ENCODE measurements at regions not wholly inside any gene's neighbourhood (a gene's known extent, or its start where the extent isn't known, plus 50 kb on each side); places are given as distances from the start of the nearest gene placed in this dataset.

DNA sequence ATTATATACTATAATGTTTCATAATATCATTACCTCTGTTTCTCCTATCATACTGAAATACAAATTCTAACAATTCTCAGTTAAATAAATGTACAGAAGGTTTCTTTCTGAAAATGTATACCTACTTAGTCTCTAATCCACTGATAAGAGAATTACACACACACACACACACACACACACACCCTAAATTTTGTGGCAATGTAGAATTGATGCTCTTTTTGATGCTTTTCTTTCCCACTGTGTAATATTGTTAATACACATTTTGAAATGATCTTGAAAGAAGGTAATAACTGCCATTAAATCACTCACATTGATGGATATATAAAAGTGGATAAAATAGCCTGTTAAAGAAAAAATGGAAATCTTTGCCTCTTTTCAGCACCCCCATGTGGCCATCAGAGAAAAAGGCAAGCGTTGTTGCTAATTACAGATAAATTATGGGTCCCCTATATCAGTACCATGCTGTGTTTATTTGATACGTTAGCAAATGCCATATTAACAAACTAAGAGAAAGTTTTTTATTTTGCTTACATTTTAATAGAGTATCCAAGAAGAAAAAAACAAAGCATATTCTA lies 76.6 kb upstream of the VGLL2 start:
- H3K27ac ChIP-seq (ENCODE audit: low read length): no peak overlapping the region
- H3K9me2 ChIP-seq (replicated peaks; ENCODE audit: insufficient read depth, low read length): no peaks in the 10 kb centered on the region
- DNase-seq: peak; percentile 66
- no peak overlapping the region for H3K4me2 ChIP-seq (ENCODE audit: low read depth, low read length, poor library complexity, severe bottlenecking)
- no peaks in the 10 kb centered on the region for H3K36me3 ChIP-seq (ENCODE audit: insufficient read depth, low read length)
- no peak overlapping the region for H3K9ac ChIP-seq (ENCODE audit: low read length)
- no peaks in the 10 kb centered on the region for H3K27me3 ChIP-seq (ENCODE audit: low read length)
- H3K4me1 ChIP-seq (ENCODE audit: low read length): no peaks in the 10 kb centered on the region
- no peaks in the 10 kb centered on the region for H4K20me1 ChIP-seq (ENCODE audit: insufficient read depth, low read depth, low read length)
- no peak overlapping the region for H3K4me3 ChIP-seq (ENCODE audit: low read length)
- no peaks in the 10 kb centered on the region for H3K9me3 ChIP-seq (ENCODE audit: low read length)
- no peak overlapping the region for H2AFZ ChIP-seq (ENCODE audit: low read length)
- no peaks in the 10 kb centered on the region for H3K79me2 ChIP-seq (ENCODE audit: low read length)

DNA sequence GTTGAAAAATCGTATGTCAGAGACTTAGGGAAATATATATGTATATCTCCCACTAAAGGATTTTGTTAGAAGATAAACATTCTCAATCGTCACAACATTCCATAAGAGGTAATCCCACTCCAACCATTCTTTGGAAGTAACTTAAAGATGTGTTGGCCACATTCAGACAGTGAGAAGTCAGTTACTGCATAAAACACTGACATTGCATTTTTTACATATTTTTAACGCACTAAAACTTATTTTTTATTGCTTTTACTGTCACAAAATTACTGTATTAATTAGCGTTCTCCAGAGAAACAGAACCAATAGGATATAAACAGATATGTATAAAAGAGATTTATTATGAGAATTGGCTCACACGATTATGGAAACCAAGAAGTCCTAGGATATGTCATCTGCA lies 74.3 kb upstream of the VGLL2 start:
- no peak overlapping the region for H3K4me2 ChIP-seq (ENCODE audit: low read depth, low read length, poor library complexity, severe bottlenecking)
- H3K36me3 ChIP-seq (ENCODE audit: insufficient read depth, low read length): no peaks in the 10 kb centered on the region
- H3K9me3 ChIP-seq (ENCODE audit: low read length): no peaks in the 10 kb centered on the region
- no peaks in the 10 kb centered on the region for H3K79me2 ChIP-seq (ENCODE audit: low read length)
- H3K9me2 ChIP-seq (replicated peaks; ENCODE audit: insufficient read depth, low read length): no peaks in the 10 kb centered on the region
- no peak for DNase-seq
- no peaks in the 10 kb centered on the region for H4K20me1 ChIP-seq (ENCODE audit: insufficient read depth, low read depth, low read length)
- no peak overlapping the region for H3K9ac ChIP-seq (ENCODE audit: low read length)
- H3K4me1 ChIP-seq (ENCODE audit: low read length): no peaks in the 10 kb centered on the region
- no peaks in the 10 kb centered on the region for H3K27me3 ChIP-seq (ENCODE audit: low read length)
- H3K27ac ChIP-seq (ENCODE audit: low read length): no peak overlapping the region
- H2AFZ ChIP-seq (ENCODE audit: low read length): no peak overlapping the region
- H3K4me3 ChIP-seq (ENCODE audit: low read length): no peak overlapping the region

DNA sequence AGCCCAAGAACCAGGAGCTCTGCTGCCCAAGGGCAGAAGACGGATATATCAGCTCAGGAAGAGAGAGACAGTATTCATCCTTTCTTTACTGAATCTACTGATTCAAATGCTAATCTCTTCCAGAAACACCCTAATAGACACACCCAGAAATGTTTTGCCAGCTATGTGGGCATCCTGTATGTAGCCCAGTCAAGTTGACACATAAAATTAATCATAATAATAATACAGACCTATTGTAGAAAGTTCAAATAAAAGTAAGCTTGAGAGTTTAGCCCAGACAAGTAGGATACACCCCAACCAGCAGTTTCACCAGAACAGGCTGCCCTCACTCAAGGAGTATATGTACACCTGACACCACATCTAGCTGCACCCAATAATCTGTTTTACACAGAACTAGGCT lies 73.9 kb upstream of the VGLL2 start:
- no peaks in the 10 kb centered on the region for H3K9me3 ChIP-seq (ENCODE audit: low read length)
- no peak overlapping the region for H3K27ac ChIP-seq (ENCODE audit: low read length)
- no peaks in the 10 kb centered on the region for H3K9me2 ChIP-seq (replicated peaks; ENCODE audit: insufficient read depth, low read length)
- H3K4me1 ChIP-seq (ENCODE audit: low read length): no peaks in the 10 kb centered on the region
- no peak overlapping the region for H2AFZ ChIP-seq (ENCODE audit: low read length)
- H3K4me3 ChIP-seq (ENCODE audit: low read length): no peak overlapping the region
- no peak overlapping the region for H3K4me2 ChIP-seq (ENCODE audit: low read depth, low read length, poor library complexity, severe bottlenecking)
- no peaks in the 10 kb centered on the region for H4K20me1 ChIP-seq (ENCODE audit: insufficient read depth, low read depth, low read length)
- no peak for DNase-seq
- H3K79me2 ChIP-seq (ENCODE audit: low read length): no peaks in the 10 kb centered on the region
- H3K9ac ChIP-seq (ENCODE audit: low read length): no peak overlapping the region
- H3K27me3 ChIP-seq (ENCODE audit: low read length): no peaks in the 10 kb centered on the region
- H3K36me3 ChIP-seq (ENCODE audit: insufficient read depth, low read length): no peaks in the 10 kb centered on the region

DNA sequence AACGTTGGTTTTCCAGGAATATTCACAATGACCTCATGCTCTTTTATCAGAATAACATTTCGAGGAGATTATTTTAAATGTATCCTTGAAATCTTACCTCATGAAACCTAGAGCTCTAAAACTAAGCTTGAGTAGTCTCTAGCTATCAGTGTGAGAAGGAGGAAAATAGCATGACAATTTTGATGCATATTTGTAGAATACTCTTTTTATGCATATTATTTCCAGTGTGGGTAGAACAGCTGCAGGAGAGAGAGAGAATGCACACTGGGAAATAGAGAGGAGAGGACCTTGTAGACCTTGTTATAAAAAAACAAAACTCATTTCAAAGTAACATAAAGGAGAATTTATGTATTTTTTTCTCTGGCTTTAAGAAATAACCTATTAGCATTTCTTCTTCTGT lies 71.1 kb upstream of the VGLL2 start:
- no peaks in the 10 kb centered on the region for H3K9me3 ChIP-seq (ENCODE audit: low read length)
- H4K20me1 ChIP-seq (ENCODE audit: insufficient read depth, low read depth, low read length): no peaks in the 10 kb centered on the region
- no peaks in the 10 kb centered on the region for H3K27me3 ChIP-seq (ENCODE audit: low read length)
- H3K4me1 ChIP-seq (ENCODE audit: low read length): no peaks in the 10 kb centered on the region
- no peak overlapping the region for H2AFZ ChIP-seq (ENCODE audit: low read length)
- H3K79me2 ChIP-seq (ENCODE audit: low read length): no peaks in the 10 kb centered on the region
- no peak overlapping the region for H3K4me2 ChIP-seq (ENCODE audit: low read depth, low read length, poor library complexity, severe bottlenecking)
- DNase-seq: no peak
- no peak overlapping the region for H3K4me3 ChIP-seq (ENCODE audit: low read length)
- H3K9me2 ChIP-seq (replicated peaks; ENCODE audit: insufficient read depth, low read length): no peaks in the 10 kb centered on the region
- H3K27ac ChIP-seq (ENCODE audit: low read length): no peak overlapping the region
- no peaks in the 10 kb centered on the region for H3K36me3 ChIP-seq (ENCODE audit: insufficient read depth, low read length)
- H3K9ac ChIP-seq (ENCODE audit: low read length): no peak overlapping the region

DNA sequence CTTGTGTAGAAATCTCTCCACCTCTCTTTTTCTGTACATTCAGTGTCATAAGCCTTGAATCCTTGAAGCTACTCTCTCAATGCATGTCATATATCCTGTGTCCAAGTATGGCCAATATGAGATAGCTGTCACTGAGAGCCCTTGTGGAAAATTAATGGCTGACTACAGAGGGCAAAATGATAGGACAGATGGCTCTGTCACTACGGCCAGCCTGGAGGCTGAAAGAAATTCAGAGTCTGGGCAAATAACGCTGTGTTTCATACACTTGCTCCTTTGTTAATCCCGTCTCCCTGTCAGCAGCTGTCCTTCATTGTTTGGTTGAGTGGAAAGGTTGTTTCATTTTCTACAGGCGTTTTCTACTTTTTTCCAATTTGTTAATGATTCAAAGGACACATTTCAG lies 70.4 kb upstream of the VGLL2 start:
- Histone ChIP-seq H3K9me2 (replicated peaks; ENCODE audit: insufficient read depth, low read length) (no peaks in the 10 kb centered on the region), H3K27ac (ENCODE audit: low read length) (no peak overlapping the region), H3K36me3 (ENCODE audit: insufficient read depth, low read length) (no peaks in the 10 kb centered on the region), H3K79me2 (ENCODE audit: low read length) (no peaks in the 10 kb centered on the region), H3K4me3 (ENCODE audit: low read length) (no peak overlapping the region), H3K4me2 (ENCODE audit: low read depth, low read length, poor library complexity, severe bottlenecking) (no peak overlapping the region), H2AFZ (ENCODE audit: low read length) (no peak overlapping the region), H3K27me3 (ENCODE audit: low read length) (no peaks in the 10 kb centered on the region), H3K9ac (ENCODE audit: low read length) (no peak overlapping the region), H4K20me1 (ENCODE audit: insufficient read depth, low read depth, low read length) (no peaks in the 10 kb centered on the region), H3K9me3 (ENCODE audit: low read length) (no peaks in the 10 kb centered on the region), H3K4me1 (ENCODE audit: low read length) (no peaks in the 10 kb centered on the region)
- no peak for DNase-seq

DNA sequence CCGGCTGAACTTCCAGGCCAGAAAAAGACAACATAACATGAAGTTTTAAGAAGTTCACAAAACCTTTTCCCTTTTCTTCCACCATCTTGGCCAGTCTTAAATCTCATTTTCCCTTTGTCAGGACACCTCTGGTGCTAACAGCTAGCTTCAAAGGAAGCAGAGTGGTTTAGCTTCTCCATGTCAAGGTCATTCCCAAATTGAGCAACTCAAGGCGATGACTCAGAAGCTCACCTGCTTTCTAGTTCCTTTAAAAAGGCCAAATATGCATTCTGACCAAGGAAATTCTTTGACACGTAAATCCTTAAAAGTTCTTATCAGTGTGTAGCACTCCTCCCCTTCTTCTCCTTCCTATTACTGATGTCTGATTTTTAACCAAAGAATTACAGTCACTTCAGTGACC lies 69.6 kb upstream of the VGLL2 start:
- no peaks in the 10 kb centered on the region for H3K9me2 ChIP-seq (replicated peaks; ENCODE audit: insufficient read depth, low read length)
- H2AFZ ChIP-seq (ENCODE audit: low read length): no peak overlapping the region
- H4K20me1 ChIP-seq (ENCODE audit: insufficient read depth, low read depth, low read length): no peaks in the 10 kb centered on the region
- no peaks in the 10 kb centered on the region for H3K4me1 ChIP-seq (ENCODE audit: low read length)
- no peak overlapping the region for H3K4me3 ChIP-seq (ENCODE audit: low read length)
- H3K9me3 ChIP-seq (ENCODE audit: low read length): no peaks in the 10 kb centered on the region
- H3K27ac ChIP-seq (ENCODE audit: low read length): no peak overlapping the region
- H3K36me3 ChIP-seq (ENCODE audit: insufficient read depth, low read length): no peaks in the 10 kb centered on the region
- H3K4me2 ChIP-seq (ENCODE audit: low read depth, low read length, poor library complexity, severe bottlenecking): no peak overlapping the region
- H3K27me3 ChIP-seq (ENCODE audit: low read length): no peaks in the 10 kb centered on the region
- DNase-seq: no peak
- H3K9ac ChIP-seq (ENCODE audit: low read length): no peak overlapping the region
- no peaks in the 10 kb centered on the region for H3K79me2 ChIP-seq (ENCODE audit: low read length)

DNA sequence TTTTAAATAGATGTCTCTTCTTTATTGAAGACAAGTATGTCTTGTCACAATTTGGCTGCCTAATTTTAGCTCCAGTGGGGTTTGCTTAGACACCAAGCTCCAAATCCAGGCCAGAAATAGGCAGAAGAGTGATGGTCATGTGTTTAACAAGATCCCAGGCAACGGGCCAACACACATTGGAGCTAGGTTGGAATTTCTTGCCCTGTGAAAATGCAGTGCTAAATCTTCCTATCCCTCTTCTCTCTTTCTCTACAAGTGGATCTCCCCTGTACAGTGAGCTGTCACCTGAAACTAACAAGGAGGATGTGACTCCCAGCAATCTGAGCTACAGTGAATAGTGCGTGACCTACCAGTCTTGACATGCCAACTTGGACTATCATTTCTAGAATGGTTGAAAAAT lies 65.3 kb upstream of the VGLL2 start:
- no peak overlapping the region for H3K9ac ChIP-seq (ENCODE audit: low read length)
- no peak overlapping the region for H3K4me3 ChIP-seq (ENCODE audit: low read length)
- H3K79me2 ChIP-seq (ENCODE audit: low read length): no peaks in the 10 kb centered on the region
- H3K9me3 ChIP-seq (ENCODE audit: low read length): no peaks in the 10 kb centered on the region
- no peaks in the 10 kb centered on the region for H3K27me3 ChIP-seq (ENCODE audit: low read length)
- H3K9me2 ChIP-seq (replicated peaks; ENCODE audit: insufficient read depth, low read length): no peaks in the 10 kb centered on the region
- no peak overlapping the region for H2AFZ ChIP-seq (ENCODE audit: low read length)
- H4K20me1 ChIP-seq (ENCODE audit: insufficient read depth, low read depth, low read length): no peaks in the 10 kb centered on the region
- H3K36me3 ChIP-seq (ENCODE audit: insufficient read depth, low read length): no peaks in the 10 kb centered on the region
- no peak overlapping the region for H3K4me2 ChIP-seq (ENCODE audit: low read depth, low read length, poor library complexity, severe bottlenecking)
- no peak for DNase-seq
- H3K27ac ChIP-seq (ENCODE audit: low read length): no peak overlapping the region
- no peaks in the 10 kb centered on the region for H3K4me1 ChIP-seq (ENCODE audit: low read length)

DNA sequence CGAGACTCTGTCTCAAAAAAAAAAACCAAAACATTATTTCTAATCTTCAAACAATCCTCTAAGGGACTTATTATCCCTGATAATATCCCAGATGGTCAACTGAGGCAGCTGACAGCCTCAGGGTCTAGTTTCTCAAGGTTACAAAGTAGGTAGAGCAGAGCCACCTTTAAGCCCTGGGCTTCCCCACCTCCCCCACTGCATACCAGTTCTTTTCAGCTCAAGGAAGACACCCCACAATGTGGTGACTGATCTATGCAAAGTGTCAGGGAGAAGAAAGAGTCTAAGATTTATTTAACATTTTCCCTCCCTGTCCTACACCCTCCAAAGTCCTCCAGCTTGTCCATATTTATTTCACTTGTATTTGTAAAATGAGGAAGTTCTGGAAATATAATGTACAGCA lies 60.5 kb upstream of the VGLL2 start:
- no peaks in the 10 kb centered on the region for H3K9me3 ChIP-seq (ENCODE audit: low read length)
- no peak for DNase-seq

DNA sequence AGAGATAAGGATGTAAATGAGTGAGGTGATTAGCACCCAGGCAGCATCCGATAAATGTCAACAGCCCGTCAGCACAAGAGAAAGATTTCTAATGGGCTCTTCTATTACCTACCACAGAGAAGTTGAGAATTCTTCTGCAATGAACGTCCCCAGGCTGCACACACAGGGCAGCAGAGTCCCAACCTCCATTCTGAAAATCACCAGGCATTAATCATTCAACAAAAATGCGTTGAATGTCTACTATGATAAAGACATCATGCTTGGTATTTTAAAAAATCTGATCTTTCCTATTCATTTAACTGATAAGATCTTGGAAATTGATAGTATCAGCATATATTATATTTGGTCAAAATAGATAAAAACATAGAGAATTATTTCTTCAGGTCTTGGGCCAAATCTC lies 59.5 kb upstream of the VGLL2 start:
- no peak overlapping the region for H2AFZ ChIP-seq (ENCODE audit: low read length)
- no peaks in the 10 kb centered on the region for H3K4me1 ChIP-seq (ENCODE audit: low read length)
- no peaks in the 10 kb centered on the region for H3K9me2 ChIP-seq (replicated peaks; ENCODE audit: insufficient read depth, low read length)
- no peak for DNase-seq
- no peak overlapping the region for H3K4me2 ChIP-seq (ENCODE audit: low read depth, low read length, poor library complexity, severe bottlenecking)
- no peaks in the 10 kb centered on the region for H4K20me1 ChIP-seq (ENCODE audit: insufficient read depth, low read depth, low read length)
- H3K79me2 ChIP-seq (ENCODE audit: low read length): no peaks in the 10 kb centered on the region
- H3K9ac ChIP-seq (ENCODE audit: low read length): no peak overlapping the region
- no peaks in the 10 kb centered on the region for H3K27me3 ChIP-seq (ENCODE audit: low read length)
- H3K4me3 ChIP-seq (ENCODE audit: low read length): no peak overlapping the region
- H3K36me3 ChIP-seq (ENCODE audit: insufficient read depth, low read length): no peaks in the 10 kb centered on the region
- no peak overlapping the region for H3K27ac ChIP-seq (ENCODE audit: low read length)
- no peaks in the 10 kb centered on the region for H3K9me3 ChIP-seq (ENCODE audit: low read length)

More for the DNA sequence above, 60.5 kb upstream of the VGLL2 start:
- no peak overlapping the region for H3K4me3 ChIP-seq (ENCODE audit: low read length)
- no peak overlapping the region for H3K27ac ChIP-seq (ENCODE audit: low read length)
- no peak overlapping the region for H2AFZ ChIP-seq (ENCODE audit: low read length)
- H3K4me2 ChIP-seq (ENCODE audit: low read depth, low read length, poor library complexity, severe bottlenecking): no peak overlapping the region
- no peaks in the 10 kb centered on the region for H3K27me3 ChIP-seq (ENCODE audit: low read length)
- H3K9me2 ChIP-seq (replicated peaks; ENCODE audit: insufficient read depth, low read length): no peaks in the 10 kb centered on the region
- no peaks in the 10 kb centered on the region for H4K20me1 ChIP-seq (ENCODE audit: insufficient read depth, low read depth, low read length)
- no peaks in the 10 kb centered on the region for H3K36me3 ChIP-seq (ENCODE audit: insufficient read depth, low read length)
- H3K9ac ChIP-seq (ENCODE audit: low read length): no peak overlapping the region
- no peaks in the 10 kb centered on the region for H3K4me1 ChIP-seq (ENCODE audit: low read length)
- no peaks in the 10 kb centered on the region for H3K79me2 ChIP-seq (ENCODE audit: low read length)
